GM20000 (cell line): ENCODE measurements at regions not wholly inside any gene's neighbourhood (a gene's known extent, or its start where the extent isn't known, plus 50 kb on each side); places are given as distances from the start of the nearest gene placed in this dataset.

Source experiments
- DNase-seq: peaks from one replicate; pipeline ENCODE4 v3.0.0; 2012; ENCODE audit warnings: low spot score
- TF ChIP-seq, protein P1 (sequence below): IDR thresholded peaks from 2 replicates; pipeline ENCODE4 v1.5.1; 2012; ENCODE audit warnings: mild to moderate bottlenecking, control low read depth; ENCODE audit errors: extremely low read depth, missing control alignments

DNA sequence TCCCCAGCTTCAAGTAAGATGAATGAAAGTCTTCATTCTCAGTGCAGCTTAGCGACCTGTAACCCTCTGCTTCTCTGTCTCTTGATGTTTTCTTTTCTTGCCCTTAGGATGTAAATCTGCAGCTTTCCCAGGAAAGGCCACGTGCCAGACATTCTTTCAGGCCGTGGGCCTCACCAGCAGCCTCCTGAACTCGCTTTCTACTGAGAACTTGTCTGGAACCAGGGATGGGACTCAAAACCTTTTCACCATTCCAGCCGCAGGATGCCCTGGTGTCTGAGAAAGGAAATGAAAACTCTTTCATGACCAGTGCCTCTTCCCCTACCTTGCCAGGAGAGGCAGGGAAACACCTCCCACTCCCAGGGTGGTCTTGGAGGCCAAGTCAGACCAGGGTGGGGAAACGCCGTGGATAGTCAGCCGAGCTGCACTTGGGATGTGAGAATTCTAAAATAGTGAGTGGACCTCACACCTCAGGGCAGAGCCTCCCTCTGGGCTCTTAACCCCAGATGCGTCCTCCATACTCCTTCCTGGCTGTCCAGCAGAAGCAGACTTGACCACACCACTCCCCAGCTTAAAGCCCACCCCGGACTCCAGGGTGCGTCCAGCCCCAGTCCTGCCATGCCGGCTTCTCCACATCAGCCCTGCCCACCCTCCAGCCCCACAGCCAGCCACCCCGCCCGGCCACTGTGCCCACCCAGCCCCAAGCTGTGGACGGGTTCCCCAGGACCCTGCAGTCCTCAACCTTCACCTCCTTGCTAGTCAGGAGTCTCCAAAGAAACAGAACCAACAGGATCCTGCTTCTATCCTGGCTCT, 115.5 kb downstream of the TWIST2 start:
- DNase-seq: no peak
- TF ChIP-seq, protein P1, sequence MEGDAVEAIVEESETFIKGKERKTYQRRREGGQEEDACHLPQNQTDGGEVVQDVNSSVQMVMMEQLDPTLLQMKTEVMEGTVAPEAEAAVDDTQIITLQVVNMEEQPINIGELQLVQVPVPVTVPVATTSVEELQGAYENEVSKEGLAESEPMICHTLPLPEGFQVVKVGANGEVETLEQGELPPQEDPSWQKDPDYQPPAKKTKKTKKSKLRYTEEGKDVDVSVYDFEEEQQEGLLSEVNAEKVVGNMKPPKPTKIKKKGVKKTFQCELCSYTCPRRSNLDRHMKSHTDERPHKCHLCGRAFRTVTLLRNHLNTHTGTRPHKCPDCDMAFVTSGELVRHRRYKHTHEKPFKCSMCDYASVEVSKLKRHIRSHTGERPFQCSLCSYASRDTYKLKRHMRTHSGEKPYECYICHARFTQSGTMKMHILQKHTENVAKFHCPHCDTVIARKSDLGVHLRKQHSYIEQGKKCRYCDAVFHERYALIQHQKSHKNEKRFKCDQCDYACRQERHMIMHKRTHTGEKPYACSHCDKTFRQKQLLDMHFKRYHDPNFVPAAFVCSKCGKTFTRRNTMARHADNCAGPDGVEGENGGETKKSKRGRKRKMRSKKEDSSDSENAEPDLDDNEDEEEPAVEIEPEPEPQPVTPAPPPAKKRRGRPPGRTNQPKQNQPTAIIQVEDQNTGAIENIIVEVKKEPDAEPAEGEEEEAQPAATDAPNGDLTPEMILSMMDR: no peak

DNA sequence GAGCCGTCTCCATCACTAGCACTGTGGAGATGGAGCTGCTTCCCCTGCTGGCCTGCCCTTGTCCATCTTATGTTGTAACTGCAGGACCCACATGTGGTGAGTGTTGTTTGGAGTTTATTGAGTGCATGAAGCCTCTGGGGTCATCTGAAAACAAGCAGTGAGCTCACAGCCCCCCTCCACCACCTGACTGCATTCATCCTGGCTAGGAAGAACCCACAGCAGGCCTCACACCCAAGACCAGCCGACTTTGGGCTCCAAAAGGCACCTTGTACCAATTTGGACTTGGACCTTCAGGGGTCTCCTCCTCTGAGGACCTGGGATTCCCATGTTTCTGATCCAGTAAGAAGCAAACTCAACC, 116.1 kb downstream of the TWIST2 start:
- no peak for DNase-seq

DNA sequence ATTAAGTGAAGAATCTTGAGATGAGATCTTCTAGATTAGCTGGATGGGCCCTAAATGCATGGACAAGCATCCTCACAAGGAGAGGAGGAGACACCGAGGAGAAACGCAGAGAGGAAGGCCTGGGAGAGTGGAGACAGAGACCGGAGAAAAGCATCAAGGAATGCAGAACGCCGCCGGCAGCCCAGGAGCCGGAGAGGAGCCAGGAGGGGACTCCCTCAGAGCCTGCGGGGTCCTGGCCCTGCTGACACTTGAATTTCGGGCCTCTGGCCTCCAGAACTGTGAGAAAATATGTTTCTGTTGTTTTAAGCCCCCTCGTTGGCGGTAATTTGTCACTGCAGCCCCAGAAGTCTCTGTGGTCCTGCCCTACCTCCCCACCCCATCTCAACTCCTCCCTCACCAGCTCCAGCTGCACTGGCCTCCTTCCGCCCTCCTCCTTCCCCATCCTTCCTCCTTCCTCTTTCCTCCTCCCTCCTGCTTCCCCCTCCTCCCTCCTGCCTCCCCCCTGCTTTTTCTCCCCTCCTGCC, 116.7 kb downstream of the TWIST2 start:
- TF ChIP-seq, protein P1: no peak
- no peak for DNase-seq

More for the DNA sequence above, 116.1 kb downstream of the TWIST2 start:
- TF ChIP-seq, protein P1: no peak

DNA sequence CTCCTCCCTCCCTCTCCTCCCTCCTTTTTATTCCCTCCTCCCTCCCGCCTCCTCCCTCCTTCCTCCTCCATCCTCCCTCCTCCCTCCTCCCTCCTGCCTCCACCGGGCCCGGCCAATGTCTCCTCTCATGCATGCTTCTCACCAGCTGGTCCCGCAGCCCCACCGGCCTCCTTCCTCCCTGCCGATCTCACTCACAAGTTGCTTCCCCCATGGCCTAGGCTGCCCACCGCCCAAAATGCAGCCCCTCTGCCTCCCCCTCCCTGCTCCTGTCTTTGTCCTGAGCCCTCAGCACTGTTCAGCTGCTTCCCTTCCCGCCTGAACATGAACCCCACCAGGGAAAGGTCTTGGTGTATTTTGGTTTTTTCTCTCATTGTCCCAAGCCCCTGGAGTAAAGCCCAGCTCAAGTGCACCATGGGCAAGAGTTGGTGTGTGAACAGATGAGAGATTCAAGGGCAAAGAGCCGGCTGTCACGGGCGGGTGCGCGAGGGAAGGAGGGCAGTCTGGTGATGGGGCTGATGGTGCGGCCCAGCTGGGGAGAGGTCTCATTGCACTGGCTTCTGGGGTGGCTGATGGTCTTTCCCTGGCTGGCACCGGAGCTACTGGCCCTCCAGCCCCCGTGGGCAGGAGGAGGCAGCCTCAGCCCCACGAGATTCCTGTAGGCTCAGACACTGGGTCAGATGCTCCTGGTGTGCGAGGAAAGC, 117.6 kb downstream of the TWIST2 start:
- TF ChIP-seq, protein P1: no peak
- DNase-seq: no peak

DNA sequence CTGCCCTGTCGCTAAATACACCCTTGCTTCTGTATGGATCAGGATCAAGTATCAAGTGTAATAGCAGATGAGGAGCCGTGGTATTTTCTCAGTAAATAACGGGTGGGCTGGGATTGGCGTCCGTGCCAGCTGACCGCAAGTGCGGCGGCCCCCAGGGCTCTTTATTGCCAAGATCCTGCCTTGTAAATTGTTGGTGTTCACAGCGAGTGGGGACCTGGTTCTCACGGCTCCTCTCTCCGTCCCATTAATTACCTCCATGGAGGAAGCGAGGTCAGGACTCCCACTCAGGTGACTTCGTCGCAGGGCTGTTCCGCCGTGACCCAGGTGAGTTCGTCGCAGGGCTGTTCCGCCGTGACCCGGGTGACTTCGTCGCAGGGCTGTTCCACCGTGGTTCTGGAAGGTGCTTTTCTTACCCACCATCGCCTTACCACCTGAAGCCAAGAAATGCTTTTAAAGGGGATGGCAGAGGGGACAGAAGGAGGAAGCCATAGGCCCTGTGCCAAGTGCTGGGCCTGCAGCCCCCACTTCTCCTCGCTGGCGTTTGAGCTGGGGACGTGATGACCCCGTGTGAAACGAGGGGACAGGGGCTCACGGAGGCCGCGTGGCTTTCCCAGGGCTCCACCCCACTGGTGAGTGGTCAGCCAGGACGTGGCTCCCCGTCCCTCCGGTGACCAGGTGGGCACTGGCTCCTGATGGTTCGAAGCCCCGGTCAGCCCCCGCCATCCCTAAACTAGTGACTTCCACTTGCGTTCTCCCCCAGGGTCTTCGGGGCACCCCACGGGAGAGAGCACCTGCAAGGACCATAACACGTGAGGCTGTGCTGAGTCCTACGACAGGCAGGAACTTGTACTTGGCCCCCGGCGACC, 118.4 kb downstream of the TWIST2 start:
- TF ChIP-seq, protein P1: no peak
- DNase-seq: no peak

DNA sequence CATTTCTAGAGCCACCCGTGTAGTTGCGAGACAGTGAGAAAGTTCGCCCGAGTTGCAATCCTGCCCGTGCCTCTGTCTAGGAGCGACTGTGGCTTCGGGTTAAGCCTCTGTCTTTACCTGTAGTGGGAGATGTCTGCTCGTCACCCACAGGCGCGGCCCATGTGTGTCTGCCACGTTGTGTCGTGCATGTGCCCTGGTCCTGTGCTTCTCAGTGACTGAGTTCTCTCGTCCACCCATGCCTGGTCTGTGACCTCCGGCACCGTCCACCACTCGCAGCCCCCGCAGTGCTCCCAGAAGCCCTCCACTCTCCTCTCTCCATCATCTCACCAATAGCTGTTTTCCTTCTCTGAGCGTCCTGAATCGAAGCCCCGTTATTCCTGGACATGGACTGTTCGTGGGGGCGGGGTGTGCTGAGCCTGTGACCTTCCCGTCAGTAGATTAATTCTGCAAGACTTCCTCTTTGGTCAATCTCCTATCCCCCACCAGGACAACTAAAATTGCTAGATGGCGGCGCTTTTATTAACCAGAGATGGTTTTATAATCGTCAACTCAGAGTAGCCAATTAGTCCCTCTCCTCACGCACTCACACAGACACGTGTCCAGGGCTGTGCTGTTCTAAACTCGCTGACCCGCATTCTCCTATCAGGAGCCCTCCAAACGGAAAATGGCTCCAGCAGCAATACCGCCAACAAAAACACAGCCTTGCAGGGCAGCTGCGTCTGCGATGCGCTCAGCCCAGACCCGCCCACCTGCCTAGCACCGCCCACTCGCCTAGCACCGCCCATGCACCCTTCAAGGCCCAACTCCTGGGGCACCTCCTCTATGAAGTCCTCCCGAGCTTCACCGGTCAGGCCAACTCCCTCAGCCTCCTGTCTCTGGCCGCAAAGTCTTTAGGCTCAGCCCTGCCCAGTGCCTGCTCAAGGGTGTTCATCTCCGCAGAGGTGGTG, 119.4 kb downstream of the TWIST2 start:
- TF ChIP-seq, protein P1: no peak
- DNase-seq: no peak
